Forelimb muscle (tissue), 1 donor: ENCODE measurements at regions not wholly inside any gene's neighbourhood (a gene's known extent, or its start where the extent isn't known, plus 50 kb on each side); places are given as distances from the start of the nearest gene placed in this dataset.

Experiments used
- DNase-seq: peaks from one replicate; pipeline ENCODE4 v3.0.0-alpha.2; 2013; ENCODE audit warnings: low read depth

DNA sequence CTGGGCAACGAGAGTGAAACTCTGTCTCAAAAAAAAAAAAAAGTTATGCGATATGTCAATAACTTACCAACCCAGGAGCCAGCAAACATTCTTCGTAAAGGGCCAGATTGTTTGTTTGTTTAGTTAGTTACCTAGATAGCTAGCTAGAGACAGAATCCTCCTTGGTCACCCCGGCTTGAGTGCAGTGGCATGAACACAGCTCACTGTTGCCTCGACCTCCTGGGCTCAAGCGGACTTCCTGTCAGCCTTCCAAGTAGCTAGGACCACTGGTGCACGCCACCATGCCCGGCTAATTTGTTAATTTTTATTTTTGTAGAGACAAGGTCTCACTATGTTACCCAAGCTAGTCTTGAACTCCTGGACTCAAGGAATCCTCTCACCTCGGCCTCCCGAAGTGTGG is 113.0 kb downstream of the LITAF start:
- no peak for DNase-seq

DNA sequence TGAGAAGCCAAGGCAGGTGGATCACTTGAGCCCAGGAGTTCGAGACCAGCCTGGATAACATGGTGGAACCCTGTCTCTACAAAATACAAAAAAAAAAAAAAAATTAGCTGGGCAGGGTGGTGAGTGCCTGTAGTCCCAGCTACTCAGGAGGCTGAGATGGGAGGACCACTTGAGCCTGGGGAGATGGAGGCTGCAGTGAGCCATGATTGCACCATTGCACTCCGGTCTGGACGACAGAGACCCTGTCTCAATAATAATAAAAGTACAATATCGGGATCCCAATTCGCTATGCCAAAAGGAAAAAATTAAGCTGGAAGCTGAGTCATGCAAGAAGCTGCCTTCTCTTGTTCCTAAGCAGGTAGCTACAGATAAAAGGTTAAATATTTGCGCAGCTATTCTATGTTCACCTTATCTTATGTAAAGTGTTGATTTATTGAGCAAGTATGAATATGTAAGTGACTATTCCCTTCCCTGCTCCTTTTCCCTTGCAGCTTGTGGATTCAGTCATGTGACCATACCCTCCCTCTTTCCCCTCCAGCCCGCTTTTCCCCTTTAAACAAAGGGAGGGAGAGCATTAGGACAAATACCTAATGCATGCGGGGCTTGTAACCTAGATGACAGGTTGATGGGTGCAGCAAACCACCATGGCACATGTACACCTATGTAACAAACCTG is 112.0 kb downstream of the LITAF start:
- no peak for DNase-seq

DNA sequence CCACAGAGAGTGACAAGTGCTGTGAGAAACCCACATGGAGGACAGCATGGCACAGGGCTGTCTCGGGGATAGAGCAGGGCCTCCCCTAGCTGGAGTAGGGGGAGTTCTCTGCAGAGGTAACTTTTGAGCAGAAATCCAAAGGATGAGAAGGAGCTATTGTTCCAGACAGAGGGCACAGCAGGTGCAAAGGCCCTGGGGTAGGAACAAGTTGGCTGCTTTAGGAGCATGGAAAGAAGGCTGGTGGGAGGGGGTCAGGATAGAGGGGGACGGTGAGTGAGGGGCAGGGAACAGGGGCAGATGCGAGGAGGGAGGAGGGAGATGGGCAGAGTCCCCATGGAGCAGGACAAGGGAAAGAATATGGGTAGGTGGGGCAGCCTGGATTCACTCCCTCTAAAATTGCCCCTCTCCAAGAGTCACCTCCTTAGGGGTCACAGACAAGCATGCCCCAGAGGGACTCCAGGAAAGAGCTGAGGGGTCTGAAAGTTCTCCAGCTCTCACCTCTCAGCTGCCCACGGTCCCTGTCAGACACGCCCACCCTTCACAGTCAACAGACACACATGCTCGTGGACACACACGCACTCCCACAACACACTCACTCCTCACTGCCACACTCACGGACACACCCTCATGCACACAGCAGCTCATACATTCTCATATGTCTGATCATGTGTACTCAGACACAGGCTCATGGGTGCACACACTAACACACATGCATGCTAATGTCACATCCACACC is 110.7 kb downstream of the LITAF start:
- DNase-seq: no peak

DNA sequence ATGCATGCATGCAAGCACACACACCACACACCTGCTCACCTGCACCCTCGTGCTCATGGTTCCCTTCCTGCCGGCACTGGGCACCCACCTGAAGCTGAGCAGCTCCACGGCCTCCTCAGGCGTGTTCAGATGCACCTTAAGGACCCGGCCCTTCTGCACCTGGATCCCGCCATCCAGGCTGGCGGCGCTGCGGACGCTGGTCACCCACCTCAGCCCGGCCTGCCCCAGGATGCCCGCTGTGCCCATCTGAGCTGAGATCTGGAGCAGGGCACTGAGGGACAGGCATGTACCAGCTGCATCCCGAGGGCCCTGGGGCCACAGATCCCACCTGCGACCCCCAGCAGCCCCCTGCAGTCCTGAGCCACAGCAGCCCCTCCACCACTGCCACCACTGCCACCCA is 110.0 kb downstream of the LITAF start:
- no peak for DNase-seq

DNA sequence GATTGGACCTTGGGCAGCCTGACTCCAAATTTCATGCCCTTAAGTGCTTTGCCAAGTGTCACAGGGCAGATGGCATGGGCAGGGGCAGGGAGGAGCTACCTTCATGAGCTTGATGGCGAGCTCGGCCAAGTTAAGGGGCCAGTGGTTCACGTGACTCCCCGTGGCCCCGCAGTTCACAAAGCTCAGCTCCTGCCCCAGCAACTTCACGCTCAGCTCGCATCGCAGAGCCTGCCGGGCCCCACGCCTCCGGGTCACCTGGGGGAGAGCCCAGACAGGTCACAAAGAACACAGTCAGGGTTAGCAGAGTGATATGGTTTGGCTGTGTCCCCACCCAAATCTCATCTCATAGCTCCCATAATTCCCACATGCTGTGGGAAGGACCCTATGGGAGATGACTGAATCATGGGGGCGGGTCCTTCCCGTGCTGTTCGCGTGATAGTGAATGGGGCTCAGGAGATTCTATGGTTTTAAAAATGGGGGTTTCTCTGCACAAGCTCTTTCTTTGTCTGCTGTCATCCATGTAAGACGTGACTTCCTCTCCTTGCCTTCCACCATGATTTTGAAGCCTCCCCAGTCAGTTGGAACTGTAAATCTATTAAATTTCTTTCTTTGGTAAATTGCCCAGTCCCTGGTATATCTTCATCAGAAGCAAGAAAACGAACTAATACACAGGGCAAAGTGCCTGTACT is 108.1 kb downstream of the LITAF start:
- DNase-seq: no peak

DNA sequence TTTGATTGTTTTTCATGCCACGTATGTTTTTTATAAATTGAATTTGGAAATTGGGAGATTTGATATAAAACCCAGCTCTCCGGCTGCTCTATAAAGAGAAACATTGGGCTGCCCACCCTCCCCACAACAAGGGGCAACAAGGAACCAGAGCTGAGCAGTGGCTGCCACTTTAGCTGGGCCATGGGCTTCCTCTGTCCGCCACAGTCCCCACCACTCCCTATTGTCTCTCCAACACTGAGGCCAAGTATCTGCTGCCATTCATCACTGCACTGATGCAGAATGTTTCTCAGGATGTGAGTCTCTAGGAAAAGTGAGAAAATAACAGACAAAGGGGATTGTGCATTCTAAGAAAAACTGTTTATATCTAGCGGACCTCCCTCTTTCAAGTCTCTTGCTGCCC is 106.8 kb downstream of the LITAF start:
- DNase-seq: no peak

DNA sequence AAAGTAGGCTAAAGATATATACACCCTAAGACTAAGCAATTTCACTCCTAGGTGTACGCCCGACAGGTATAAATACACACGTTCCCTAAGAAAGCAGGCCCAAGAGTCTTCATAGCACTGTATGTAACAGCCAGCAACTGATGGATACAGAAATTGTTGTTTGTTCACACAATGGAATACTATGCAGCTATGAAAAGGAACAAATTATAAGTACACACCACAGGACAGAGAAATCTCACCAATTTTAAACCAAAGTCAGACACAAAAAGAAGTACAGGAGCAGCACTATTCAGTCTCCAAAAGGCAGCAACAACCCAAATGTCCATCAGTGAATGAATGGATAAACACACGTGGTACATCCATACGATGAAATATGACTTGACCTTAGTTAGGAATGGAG is 106.1 kb downstream of the LITAF start:
- no peak for DNase-seq

DNA sequence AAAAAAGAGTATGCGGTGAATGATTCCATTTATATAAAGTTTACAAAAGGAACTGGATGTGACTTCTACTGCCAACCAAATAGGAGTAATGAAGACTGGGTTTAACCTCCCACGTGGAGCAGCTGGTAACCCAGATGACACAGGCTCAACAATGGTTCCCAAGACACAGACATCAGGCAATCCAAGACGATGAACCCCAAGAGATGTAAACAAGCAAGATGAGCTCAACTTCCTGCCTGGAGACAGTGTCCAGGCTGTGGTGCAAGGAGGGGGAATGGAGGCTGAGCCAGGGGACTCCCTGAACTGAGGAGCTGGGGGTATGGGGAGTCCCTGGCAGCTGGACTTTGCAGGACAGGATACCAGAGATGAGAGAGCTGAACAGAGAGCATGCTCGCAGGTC is 104.7 kb downstream of the LITAF start:
- no peak for DNase-seq

DNA sequence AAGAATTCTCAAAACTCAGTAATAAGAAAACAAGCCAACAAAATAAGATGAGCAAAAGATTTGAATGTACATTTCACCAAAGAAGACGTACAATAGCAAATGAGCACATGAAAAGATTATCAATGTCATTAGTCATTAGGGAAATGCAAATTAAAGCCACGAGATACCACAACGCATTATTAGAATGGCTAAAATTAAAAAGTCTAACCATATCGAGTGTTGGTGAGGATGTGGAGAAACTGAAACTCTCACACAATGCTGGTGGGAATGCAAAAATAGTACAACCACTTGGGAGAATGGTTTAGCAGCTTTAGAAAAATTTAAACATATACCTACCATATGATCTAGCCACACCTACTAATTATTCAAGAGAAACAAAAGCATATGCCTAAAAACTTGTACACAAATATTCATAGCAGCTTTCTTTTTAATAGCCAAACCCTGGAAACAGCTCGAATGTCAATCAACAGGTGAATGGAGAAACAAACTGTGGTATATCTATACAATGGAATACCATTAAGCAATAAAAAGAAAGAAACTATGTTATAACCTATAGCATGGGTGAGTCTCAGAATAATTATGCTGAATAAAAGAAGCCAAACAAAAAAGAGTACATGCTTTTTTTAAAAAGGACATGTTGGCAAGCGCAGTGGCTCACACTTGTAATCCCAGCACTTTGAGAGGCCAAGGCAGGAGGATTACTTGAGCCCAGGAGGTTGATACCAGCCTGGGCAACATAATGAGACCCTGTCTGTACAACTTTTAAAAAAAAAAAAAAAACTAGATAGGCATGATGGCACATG is 103.6 kb downstream of the LITAF start:
- DNase-seq: no peak

DNA sequence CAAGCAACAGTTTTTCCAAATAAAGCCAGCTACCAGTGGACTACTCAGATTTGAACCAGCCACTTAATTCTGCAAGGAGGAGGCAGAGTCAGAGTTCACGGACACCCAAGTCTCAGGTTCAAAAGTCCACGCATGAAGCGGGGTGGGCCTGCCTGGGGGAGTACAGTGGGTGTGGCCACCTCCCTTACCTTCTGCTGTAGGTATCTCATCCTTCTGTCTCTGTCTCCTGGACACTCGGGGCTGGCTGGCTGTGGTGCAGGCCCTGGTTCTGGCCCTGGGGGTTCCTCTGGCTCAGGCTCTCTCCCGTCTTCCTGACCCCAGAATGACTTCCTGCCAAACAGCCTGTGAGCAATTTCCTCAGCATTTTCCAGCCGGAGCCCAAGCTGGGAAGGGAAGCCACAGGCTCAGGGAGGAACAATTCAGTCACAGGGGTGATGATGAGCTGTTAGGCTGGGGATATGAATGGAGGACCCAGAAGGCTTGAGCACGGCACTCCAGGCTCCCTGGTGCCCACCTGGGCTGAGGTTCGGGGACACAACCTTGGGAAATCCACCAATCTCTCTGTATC is 101.9 kb downstream of the LITAF start:
- DNase-seq: no peak

DNA sequence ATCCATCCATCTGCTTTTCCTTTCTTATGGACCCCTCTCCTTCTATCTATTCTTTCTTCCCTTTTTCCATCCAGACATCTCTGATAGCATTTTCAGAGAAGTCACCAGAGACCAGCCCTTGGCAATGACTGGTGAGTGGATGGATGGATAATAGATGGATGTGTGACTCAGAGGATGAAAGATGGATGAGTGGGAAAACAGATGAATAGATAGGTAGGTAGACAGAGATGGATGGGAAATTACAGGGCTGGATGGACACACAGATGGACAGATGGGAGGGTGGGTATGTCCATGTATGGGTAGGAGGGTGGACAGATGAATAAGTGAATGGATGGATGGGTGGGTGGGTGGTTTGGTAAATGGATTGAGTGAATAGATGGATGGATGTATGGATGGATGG is 101.0 kb downstream of the LITAF start:
- DNase-seq: no peak

DNA sequence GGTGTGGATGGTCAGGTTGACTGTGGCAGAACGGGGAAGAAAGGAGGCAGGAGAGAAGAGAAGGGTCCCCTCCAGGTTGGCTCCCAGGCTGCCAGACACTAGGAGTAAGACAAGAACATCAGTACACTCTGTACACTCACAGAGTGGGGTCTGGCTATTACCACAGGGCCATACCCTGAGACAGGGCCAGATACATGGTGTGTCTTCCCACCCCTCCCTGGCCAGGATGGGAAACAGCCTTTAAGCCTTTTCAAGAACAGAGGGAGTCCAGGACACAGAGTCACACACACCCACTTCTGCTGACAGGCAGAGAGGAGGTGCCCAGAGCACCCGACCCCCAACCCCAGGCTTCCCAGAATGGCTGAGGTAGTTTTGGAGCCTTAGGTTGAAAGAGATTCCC is 99.4 kb downstream of the LITAF start:
- DNase-seq: no peak

DNA sequence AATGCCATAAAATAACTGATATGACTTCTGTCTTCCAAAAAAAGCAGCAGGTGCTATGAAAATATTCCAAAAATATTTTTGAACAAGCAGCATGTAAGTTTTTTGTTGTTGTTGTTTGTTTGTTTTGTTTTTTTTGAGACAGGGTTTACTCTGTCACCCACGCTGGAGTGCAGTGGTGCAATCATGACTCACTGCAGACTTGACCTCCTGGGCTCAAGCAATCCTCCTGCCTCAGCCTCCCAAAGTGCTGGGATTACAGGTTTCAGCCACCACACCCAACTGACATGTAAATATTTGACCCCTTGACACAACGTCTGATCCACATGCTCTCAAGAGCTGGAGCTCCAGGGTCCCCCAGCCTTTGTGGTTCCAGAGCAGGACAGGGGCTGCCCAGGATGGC is 98.4 kb downstream of the LITAF start:
- no peak for DNase-seq

DNA sequence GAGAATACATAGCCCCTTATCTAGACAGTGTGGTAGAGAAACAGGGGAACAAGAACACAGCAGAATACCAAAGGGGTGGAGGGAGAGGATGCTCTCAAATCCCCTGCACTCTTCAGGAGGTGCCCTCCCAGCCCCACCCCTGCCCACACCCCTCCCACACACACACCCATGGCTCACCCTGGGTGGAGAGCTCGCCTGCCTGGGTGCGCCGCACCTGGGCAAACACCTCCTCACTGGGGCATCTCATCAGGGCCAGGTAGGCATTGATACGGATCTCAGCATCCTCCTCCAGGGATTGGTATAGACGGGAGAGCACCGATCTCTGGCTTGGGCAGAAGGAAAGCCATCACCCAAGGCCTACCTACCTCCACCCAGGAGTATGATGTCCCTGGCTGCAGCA is 95.2 kb downstream of the LITAF start:
- DNase-seq: no peak

DNA sequence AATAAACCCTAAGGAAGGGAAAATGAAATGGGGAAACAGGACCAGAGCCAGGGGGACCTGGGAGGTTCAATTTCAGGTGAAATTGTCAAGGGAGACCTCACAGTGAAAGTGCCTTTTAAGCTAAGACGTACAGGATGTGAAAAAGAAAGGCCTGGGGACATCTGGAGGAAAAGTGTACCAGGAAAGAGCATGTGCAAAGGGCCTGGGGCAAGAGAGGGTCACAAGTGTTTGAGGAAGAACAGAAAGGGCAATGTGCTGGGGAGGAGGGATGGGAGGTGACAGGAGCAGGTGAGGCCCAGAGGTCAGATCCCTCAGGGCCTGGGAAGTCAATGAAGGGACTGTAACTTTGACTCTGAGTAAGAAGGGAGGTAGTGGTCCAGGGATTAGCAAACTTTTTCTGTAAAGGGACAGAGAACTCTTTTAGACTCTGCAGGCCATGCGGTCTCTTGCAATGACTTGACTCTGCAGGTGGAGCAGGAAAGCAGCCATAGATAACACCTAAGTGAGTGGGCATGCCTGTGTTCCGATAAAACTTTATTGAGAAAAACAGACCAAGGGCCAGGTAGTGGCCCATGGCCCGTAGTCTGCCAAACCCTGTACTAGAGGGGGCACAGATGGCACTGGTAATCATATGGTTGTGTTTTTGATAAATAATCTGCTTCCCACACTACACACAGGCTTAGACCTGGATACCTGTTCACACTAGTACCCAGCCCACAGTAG is 93.8 kb downstream of the LITAF start:
- no peak for DNase-seq

DNA sequence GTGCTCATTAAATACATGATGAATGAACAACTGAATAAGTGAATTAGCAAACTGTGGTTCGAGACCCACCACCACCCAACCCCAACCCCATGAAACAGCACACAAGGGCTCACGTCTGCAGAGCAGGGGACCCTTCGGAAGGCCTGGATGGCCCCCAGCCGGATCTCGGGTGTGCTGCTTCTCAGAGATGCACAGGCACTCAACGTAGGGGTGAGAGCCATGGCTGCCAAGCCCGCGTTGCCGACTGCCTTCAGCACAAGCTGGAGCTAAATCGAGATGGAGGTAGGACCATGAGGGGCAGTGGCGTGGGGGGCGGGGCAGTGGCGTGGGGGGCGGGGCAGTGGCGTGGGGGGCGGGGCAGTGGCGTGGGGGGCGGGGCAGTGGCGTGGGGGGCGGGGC is 93.2 kb downstream of the LITAF start:
- no peak for DNase-seq

DNA sequence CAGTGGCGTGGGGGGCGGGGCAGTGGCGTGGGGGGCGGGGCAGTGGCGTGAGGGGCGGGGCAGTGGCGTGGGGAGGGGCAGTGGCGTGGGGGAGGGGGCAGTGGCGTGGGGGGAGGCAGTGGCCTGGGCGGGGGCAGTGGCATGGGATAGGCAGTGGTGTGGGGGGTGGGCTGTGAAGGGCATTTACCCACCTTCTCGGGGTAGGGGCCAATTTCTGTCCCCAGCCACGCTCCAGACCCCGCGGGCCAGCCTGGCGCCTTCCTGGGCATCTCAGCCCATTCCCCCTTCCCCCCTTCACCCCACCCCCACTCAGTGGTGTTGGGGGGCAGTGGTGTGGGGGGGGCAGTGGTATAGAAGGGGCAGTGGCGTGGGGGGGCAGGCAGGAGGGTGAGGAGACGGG is 92.7 kb downstream of the LITAF start:
- DNase-seq: no peak

DNA sequence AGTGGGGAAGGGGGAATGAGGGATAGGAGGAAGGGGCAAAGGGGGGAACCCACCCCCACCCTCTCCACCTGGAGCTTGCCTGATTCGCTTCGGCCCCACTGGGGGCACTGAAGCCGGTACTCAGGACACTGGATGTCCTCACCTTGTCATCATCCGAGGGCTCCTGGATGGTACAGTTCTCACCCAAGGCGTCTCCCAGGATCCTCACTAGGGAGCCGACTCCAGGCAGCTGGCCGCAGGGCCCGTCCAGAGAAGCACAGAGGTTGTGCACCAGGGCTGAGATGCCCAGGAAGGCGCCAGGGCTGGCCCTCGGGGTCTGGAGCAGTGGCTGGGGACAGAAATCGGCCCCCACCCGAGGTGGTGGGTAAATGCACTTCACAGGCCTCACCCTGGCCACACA is 92.3 kb downstream of the LITAF start:
- no peak for DNase-seq

DNA sequence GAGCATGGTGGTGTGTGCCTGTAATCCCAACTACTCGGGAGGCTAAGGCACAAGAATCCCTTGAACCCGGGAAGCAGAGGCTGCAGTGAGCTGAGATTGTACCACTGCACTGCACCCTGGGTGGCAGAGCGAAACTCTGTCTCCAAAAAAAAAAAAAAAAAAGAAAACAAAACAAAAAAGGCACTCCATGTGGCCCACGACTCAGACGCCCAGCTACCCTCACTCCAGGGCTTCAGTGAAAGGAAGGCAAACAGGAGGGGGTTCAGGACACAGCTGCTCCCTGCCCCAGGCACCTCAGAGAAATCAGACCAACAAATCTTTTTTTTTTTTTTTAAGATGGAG is 91.7 kb downstream of the LITAF start:
- DNase-seq: no peak
